Hematopoietic multipotent progenitor cell treated with erythropoietin and hydrocortisone succinate and interleukin-3 and kit ligand, for 17 days (in vitro differentiated cells): ENCODE measurements at regions not wholly inside any gene's neighbourhood (a gene's known extent, or its start where the extent isn't known, plus 50 kb on each side); places are given as distances from the start of the nearest gene placed in this dataset.

Experiments
- DNase-seq: peaks from one replicate; pipeline ENCODE4 v3.0.0-alpha.2; 2015; ENCODE audit warnings: low spot score

- DNase-seq: no peak
Observed at GRCh38 chr20:62562831-62563230, 79.5 kb upstream of the SLCO4A1 start.

- no peak for DNase-seq
Observed at GRCh38 chr20:62563561-62563960, 78.7 kb upstream of the SLCO4A1 start.

GRCh38 chr20:62564456-62565245, 77.7 kb upstream of the SLCO4A1 start:
- no peak for DNase-seq

- no peak for DNase-seq
Observed at GRCh38 chr20:62566266-62566665, 76.0 kb upstream of the SLCO4A1 start.

- no peak for DNase-seq
Observed at GRCh38 chr20:62566771-62567170, 75.5 kb upstream of the SLCO4A1 start.

GRCh38 chr20:62567246-62568044, 74.9 kb upstream of the SLCO4A1 start:
- DNase-seq: no peak

- DNase-seq: no peak
Observed at GRCh38 chr20:62568045-62568389, 74.3 kb upstream of the SLCO4A1 start.

- no peak for DNase-seq
Observed at GRCh38 chr20:62569615-62570014, 72.7 kb upstream of the SLCO4A1 start.

GRCh38 chr20:62570403-62570802, 71.9 kb upstream of the SLCO4A1 start:
- DNase-seq: no peak

- no peak for DNase-seq
Observed at GRCh38 chr20:62570897-62571668, 71.2 kb upstream of the SLCO4A1 start.

GRCh38 chr20:62571669-62572344, 70.5 kb upstream of the SLCO4A1 start:
- no peak for DNase-seq

- no peak for DNase-seq
Observed at GRCh38 chr20:62572980-62573379, 69.3 kb upstream of the SLCO4A1 start.

GRCh38 chr20:62573817-62574216, 68.5 kb upstream of the SLCO4A1 start:
- no peak for DNase-seq

- no peak for DNase-seq
Observed at GRCh38 chr20:62574230-62574993, 67.9 kb upstream of the SLCO4A1 start.

- no peak for DNase-seq
Observed at GRCh38 chr20:62575976-62576722, 66.2 kb upstream of the SLCO4A1 start.

GRCh38 chr20:62576815-62577489, 65.4 kb upstream of the SLCO4A1 start:
- no peak for DNase-seq

GRCh38 chr20:62577490-62577836, 64.8 kb upstream of the SLCO4A1 start:
- no peak for DNase-seq

GRCh38 chr20:62578294-62578897, 63.9 kb upstream of the SLCO4A1 start:
- no peak for DNase-seq

- no peak for DNase-seq
Observed at GRCh38 chr20:62580052-62580451, 62.3 kb upstream of the SLCO4A1 start.

GRCh38 chr20:62580733-62581132, 61.6 kb upstream of the SLCO4A1 start:
- no peak for DNase-seq
